ENCODE measurements at regions not wholly inside any gene's neighbourhood (a gene's known extent, or its start where the extent isn't known, plus 50 kb on each side); places are given as distances from the start of the nearest gene placed in this dataset.

- TF ChIP-seq, protein P1, sequence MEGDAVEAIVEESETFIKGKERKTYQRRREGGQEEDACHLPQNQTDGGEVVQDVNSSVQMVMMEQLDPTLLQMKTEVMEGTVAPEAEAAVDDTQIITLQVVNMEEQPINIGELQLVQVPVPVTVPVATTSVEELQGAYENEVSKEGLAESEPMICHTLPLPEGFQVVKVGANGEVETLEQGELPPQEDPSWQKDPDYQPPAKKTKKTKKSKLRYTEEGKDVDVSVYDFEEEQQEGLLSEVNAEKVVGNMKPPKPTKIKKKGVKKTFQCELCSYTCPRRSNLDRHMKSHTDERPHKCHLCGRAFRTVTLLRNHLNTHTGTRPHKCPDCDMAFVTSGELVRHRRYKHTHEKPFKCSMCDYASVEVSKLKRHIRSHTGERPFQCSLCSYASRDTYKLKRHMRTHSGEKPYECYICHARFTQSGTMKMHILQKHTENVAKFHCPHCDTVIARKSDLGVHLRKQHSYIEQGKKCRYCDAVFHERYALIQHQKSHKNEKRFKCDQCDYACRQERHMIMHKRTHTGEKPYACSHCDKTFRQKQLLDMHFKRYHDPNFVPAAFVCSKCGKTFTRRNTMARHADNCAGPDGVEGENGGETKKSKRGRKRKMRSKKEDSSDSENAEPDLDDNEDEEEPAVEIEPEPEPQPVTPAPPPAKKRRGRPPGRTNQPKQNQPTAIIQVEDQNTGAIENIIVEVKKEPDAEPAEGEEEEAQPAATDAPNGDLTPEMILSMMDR (conservative IDR thresholded peaks at IDR 0.05) = no peak
- TF ChIP-seq EZH2 (IDR thresholded peaks at IDR 0.05; ENCODE audit: low read depth) = no peak
Measured at GRCh38 chr16:11414815-11415775, 69.8 kb downstream of the RMI2 start.

Measured in PC-9 (cell line).